OCI-LY1 (cell line): ENCODE measurements at regions not wholly inside any gene's neighbourhood (a gene's known extent, or its start where the extent isn't known, plus 50 kb on each side); places are given as distances from the start of the nearest gene placed in this dataset.

Experiments
- CTCF ChIP-seq: fragments of 200-600 bp; sonication (generic), shearing (Covaris generic); IDR thresholded peaks from 2 replicates; pipeline ENCODE4 v1.5.1; 2017; ENCODE audit warnings: mild to moderate bottlenecking, antibody characterized with exemption, low read length, moderate library complexity, mixed read lengths
- EZH2 ChIP-seq: fragments of 200-600 bp; sonication (generic), shearing (Covaris generic); IDR thresholded peaks from 2 replicates; pipeline ENCODE4 v1.8.0; 2017; ENCODE audit warnings: borderline replicate concordance, mixed run types, mild to moderate bottlenecking, antibody characterized with exemption, low read length, moderate library complexity, mixed read lengths

- TF ChIP-seq CTCF, result no peak
- TF ChIP-seq EZH2, result no peak
These were observed 454.2 kb downstream of the GABRB3 start for GRCh38 chr15:26318689-26319088.
